Suprapubic skin (tissue), 4 donors: ENCODE measurements at regions not wholly inside any gene's neighbourhood (a gene's known extent, or its start where the extent isn't known, plus 50 kb on each side); places are given as distances from the start of the nearest gene placed in this dataset.

Source experiments
- EP300 ChIP-seq: sonication (generic); formaldehyde crosslinking; IDR thresholded peaks from one replicate; pipeline ENCODE4 v1.6.1; 2017; ENCODE audit warnings: antibody characterized with exemption
- POLR2A ChIP-seq, 2 donors: fragments of 450-650 bp; IDR thresholded peaks; one replicate each; pipeline ENCODE4 v1.6.1; 2017; ENCODE audit warnings: antibody characterized with exemption in 2 of 2, mild to moderate bottlenecking in 2 of 2, moderate library complexity in 2 of 2
- POLR2AphosphoS5 ChIP-seq, 3 donors: sonication (generic); formaldehyde crosslinking; IDR thresholded peaks; one replicate each; pipeline ENCODE4 v1.6.1; 2017; ENCODE audit warnings: antibody characterized with exemption in 3 of 3
- TF ChIP-seq, protein P1 (sequence below), 2 donors: fragments of 200-600 bp in 1 of 2; fragments of 450-650 bp in 1 of 2; sonication (generic) in 1 of 2; IDR thresholded peaks; one replicate each; pipeline ENCODE4 v1.5.1; 2016 to 2019; ENCODE audit warnings: antibody characterized with exemption in 2 of 2, mild to moderate bottlenecking in 1 of 2, moderate library complexity in 1 of 2

DNA sequence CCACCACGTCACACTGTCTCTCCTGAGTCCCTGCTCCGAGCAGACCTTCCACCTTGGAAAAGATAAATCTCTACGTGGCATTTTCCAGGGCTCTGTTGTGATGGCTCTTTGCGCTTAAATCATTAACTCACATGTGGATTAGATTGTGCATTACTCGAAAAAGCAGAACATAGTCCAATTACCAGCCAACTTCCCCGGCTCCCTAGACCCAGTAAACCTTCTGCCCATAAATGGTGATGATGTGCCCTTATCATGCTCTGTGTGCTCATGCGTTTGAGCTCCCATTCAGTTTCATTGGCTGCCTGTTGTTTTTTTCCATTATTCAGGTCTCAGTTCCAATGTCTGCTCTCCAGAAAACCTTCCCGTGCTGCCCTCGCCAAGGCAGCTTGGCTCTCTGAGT, 471.2 kb downstream of the GLRX3 start:
- TF ChIP-seq, protein P1, sequence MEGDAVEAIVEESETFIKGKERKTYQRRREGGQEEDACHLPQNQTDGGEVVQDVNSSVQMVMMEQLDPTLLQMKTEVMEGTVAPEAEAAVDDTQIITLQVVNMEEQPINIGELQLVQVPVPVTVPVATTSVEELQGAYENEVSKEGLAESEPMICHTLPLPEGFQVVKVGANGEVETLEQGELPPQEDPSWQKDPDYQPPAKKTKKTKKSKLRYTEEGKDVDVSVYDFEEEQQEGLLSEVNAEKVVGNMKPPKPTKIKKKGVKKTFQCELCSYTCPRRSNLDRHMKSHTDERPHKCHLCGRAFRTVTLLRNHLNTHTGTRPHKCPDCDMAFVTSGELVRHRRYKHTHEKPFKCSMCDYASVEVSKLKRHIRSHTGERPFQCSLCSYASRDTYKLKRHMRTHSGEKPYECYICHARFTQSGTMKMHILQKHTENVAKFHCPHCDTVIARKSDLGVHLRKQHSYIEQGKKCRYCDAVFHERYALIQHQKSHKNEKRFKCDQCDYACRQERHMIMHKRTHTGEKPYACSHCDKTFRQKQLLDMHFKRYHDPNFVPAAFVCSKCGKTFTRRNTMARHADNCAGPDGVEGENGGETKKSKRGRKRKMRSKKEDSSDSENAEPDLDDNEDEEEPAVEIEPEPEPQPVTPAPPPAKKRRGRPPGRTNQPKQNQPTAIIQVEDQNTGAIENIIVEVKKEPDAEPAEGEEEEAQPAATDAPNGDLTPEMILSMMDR (IDR thresholded peaks at IDR 0.05): no peak
- TF ChIP-seq POLR2A (IDR thresholded peaks at IDR 0.05) (no peak), EP300 (no peak), POLR2AphosphoS5 (IDR thresholded peaks at IDR 0.05) (no peak)
